Liver (tissue), 8 donors: ENCODE measurements at regions not wholly inside any gene's neighbourhood (a gene's known extent, or its start where the extent isn't known, plus 50 kb on each side); places are given as distances from the start of the nearest gene placed in this dataset.

Source experiments
- DNase-seq: peaks from one replicate; pipeline ENCODE4 v3.0.0-alpha.2; 2017; ENCODE audit warnings: low spot score
- H3K27ac ChIP-seq, 2 donors: one replicate each; pipeline ENCODE4 v1.7.0; 2013; ENCODE audit warnings: inconsistent platforms in 2 of 2, low read length in 2 of 2, control low read depth in 1 of 2, low read depth in 1 of 2, mild to moderate bottlenecking in 1 of 2
- H3K27me3 ChIP-seq, 4 donors: one replicate each; pipeline versions ENCODE4 v1.6.1 to v1.7.0; 2013; ENCODE audit warnings: low read length in 3 of 4, inconsistent platforms in 1 of 4, mild to moderate bottlenecking in 1 of 4, moderate library complexity in 1 of 4; ENCODE audit not compliant: control insufficient read depth in 4 of 4, insufficient read depth in 4 of 4
- H3K36me3 ChIP-seq, 4 donors: one replicate each; pipeline versions ENCODE4 v1.6.1 to v1.7.0; 2013; ENCODE audit warnings: low read length in 3 of 4, mild to moderate bottlenecking in 3 of 4, low read depth in 1 of 4, moderate library complexity in 1 of 4; ENCODE audit not compliant: control insufficient read depth in 4 of 4, insufficient read depth in 3 of 4
- H3K4me1 ChIP-seq, 4 donors: one replicate each; pipeline versions ENCODE4 v1.6.1 to v1.7.0; 2013; ENCODE audit warnings: low read length in 3 of 4, mild to moderate bottlenecking in 3 of 4, moderate library complexity in 1 of 4; ENCODE audit not compliant: control insufficient read depth in 4 of 4, insufficient read depth in 4 of 4
- H3K4me3 ChIP-seq, 3 donors: one replicate each; pipeline versions ENCODE4 v1.6.1 to v1.7.0; 2013; ENCODE audit warnings: low read length in 3 of 3, control low read depth in 1 of 3, low read depth in 1 of 3, mild to moderate bottlenecking in 1 of 3
- H3K9ac ChIP-seq, 2 donors: one replicate each; pipeline ENCODE4 v1.7.0; 2013; ENCODE audit warnings: low read length in 2 of 2, mild to moderate bottlenecking in 2 of 2, moderate library complexity in 2 of 2, control low read depth in 1 of 2, low read depth in 1 of 2
- H3K9me3 ChIP-seq, 4 donors: one replicate each; pipeline versions ENCODE4 v1.6.1 to v1.7.0; 2013; ENCODE audit warnings: low read length in 3 of 4; ENCODE audit not compliant: control insufficient read depth in 4 of 4
- CTCF ChIP-seq: fragments of 150-350 bp; IDR thresholded peaks from 2 replicates; pipeline ENCODE4 v1.5.1; 2017; ENCODE audit warnings: improper control_type of control experiment, low read depth, low read length; ENCODE audit not compliant: missing input control
- FOXA2 ChIP-seq: IDR thresholded peaks from 2 replicates; pipeline ENCODE4 v1.6.1; 2016; ENCODE audit warnings: antibody characterized with exemption
- GABPA ChIP-seq, 2 donors: IDR thresholded peaks in 1 of 2; conservative IDR thresholded peaks in 1 of 2; 2 replicates each; pipeline ENCODE4 v1.6.1; 2016; ENCODE audit warnings: antibody characterized with exemption in 2 of 2, mild to moderate bottlenecking in 1 of 2, moderate library complexity in 1 of 2
- HNF4A ChIP-seq, 2 donors: conservative IDR thresholded peaks; 2 replicates each; pipeline ENCODE4 v1.6.1; 2016; ENCODE audit warnings: antibody characterized with exemption in 2 of 2, mild to moderate bottlenecking in 2 of 2
- HNF4G ChIP-seq: IDR thresholded peaks from 2 replicates; pipeline ENCODE4 v1.6.1; 2016; ENCODE audit warnings: antibody characterized with exemption
- MAX ChIP-seq: IDR thresholded peaks from 2 replicates; pipeline ENCODE4 v1.6.1; 2016; ENCODE audit warnings: antibody characterized with exemption
- NR2F2 ChIP-seq: IDR thresholded peaks from 2 replicates; pipeline ENCODE4 v1.6.1; 2016; ENCODE audit warnings: antibody characterized with exemption
- RAD21 ChIP-seq, 2 donors: IDR thresholded peaks; 2 replicates each; pipeline ENCODE4 v1.6.1; 2016; ENCODE audit warnings: antibody characterized with exemption in 2 of 2, mild to moderate bottlenecking in 2 of 2
- RXRA ChIP-seq, 2 donors: IDR thresholded peaks; 2 replicates each; pipeline ENCODE4 v1.6.1; 2017 to 2018; ENCODE audit warnings: antibody characterized with exemption in 2 of 2, mild to moderate bottlenecking in 1 of 2
- SP1 ChIP-seq: IDR thresholded peaks from 2 replicates; pipeline ENCODE4 v1.6.1; 2018; ENCODE audit warnings: antibody characterized with exemption, mild to moderate bottlenecking
- TAF1 ChIP-seq: conservative IDR thresholded peaks from 2 replicates; pipeline ENCODE4 v1.6.1; 2016; ENCODE audit warnings: antibody characterized with exemption, mild to moderate bottlenecking
- ZBTB33 ChIP-seq: IDR thresholded peaks from 2 replicates; pipeline ENCODE4 v1.6.1; 2016; ENCODE audit warnings: antibody characterized with exemption
- WGBS: extraction: QIAGEN DNeasy Blood & Tissue Kit; methylation state at CpG from one replicate; pipeline ENCODE4 v1.1.7; 2013; 5-methylcytosine and 5-hydroxymethylcytosine counted together
- donor health status: healthy.
- donor health status: healthy.
- donor health status: healthy.
- donor health status: healthy.
- donor health status: healthy.

GRCh38 chr1:101605878-101606277 is 369.1 kb downstream of the S1PR1 start:
- Histone ChIP-seq H3K4me3 (no peak overlapping the region), H3K27ac (no peak overlapping the region), H3K9ac (no peak overlapping the region), H3K9me3 (peaks cover 0 to 4% (median under 1%) of the 10 kb centered on the region in 4 donors), H3K36me3 (no peaks in the 10 kb centered on the region), H3K27me3 (no peaks in the 10 kb centered on the region), H3K4me1 (no peaks in the 10 kb centered on the region)
- DNase-seq, result no peak
- 46% methylated on average over 2 of the region's 2 CpGs for WGBS
- TF ChIP-seq ZBTB33 (no peak), SP1 (no peak), CTCF (no peak), HNF4A (conservative IDR thresholded peaks at IDR 0.05) (no peak)

- H3K4me1 ChIP-seq, result no peaks in the 10 kb centered on the region
These were observed 376.7 kb downstream of the S1PR1 start for GRCh38 chr1:101613546-101613945.

GRCh38 chr1:101618900-101619299 is 377.8 kb downstream of the OLFM3 start:
- Histone ChIP-seq H3K9me3 (no peaks in the 10 kb centered on the region), H3K27me3 (peaks cover 0 to 2% (median 0%) of the 10 kb centered on the region in 4 donors), H3K4me1 (no peaks in the 10 kb centered on the region), H3K36me3 (no peaks in the 10 kb centered on the region), H3K27ac (no peak overlapping the region), H3K9ac (no peak overlapping the region), H3K4me3 (no peak overlapping the region)
- DNase-seq, result no peak
- WGBS, result 83% methylated on average over 5 of the region's 5 CpGs
- TF ChIP-seq RAD21 (IDR thresholded peaks at IDR 0.05), result no peak

More at GRCh38 chr1:101613546-101613945, 376.7 kb downstream of the S1PR1 start:
- Histone ChIP-seq H3K9me3 (peaks cover 0 to 4% (median 2%) of the 10 kb centered on the region in 4 donors), H3K9ac (no peak overlapping the region), H3K36me3 (no peaks in the 10 kb centered on the region), H3K27ac (no peak overlapping the region), H3K4me3 (no peak overlapping the region), H3K27me3 (peaks cover 0 to under 1% (median 0%) of the 10 kb centered on the region in 4 donors)
- TF ChIP-seq MAX (no peak), ZBTB33 (no peak), HNF4G (no peak), RXRA (IDR thresholded peaks at IDR 0.05) (no peak), GABPA (IDR thresholded peaks at IDR 0.05 in 1 of 2, conservative IDR thresholded peaks at IDR 0.05 in 1 of 2) (no peak), FOXA2 (no peak), NR2F2 (no peak), TAF1 (no peak)
- no peak for DNase-seq
